NT2/D1 (cell line): ENCODE measurements at regions not wholly inside any gene's neighbourhood (a gene's known extent, or its start where the extent isn't known, plus 50 kb on each side); places are given as distances from the start of the nearest gene placed in this dataset.

Source experiments
- DNase-seq: peaks from one replicate; pipeline ENCODE4 v3.0.0-alpha.2; 2011; ENCODE audit warnings: low read depth, low spot score
- H3K27me3 ChIP-seq: 2 replicates; pipeline ENCODE4 v1.6.0; 2011; ENCODE audit warnings: mild to moderate bottlenecking; ENCODE audit not compliant: insufficient read length, insufficient read depth
- H3K36me3 ChIP-seq: 2 replicates; pipeline ENCODE4 v1.6.1; 2011; ENCODE audit warnings: mild to moderate bottlenecking, low read length, mixed read lengths; ENCODE audit not compliant: insufficient read depth, insufficient read length
- H3K4me1 ChIP-seq: 2 replicates; pipeline ENCODE4 v1.5.1; 2011; ENCODE audit not compliant: insufficient read depth, insufficient read length
- H3K4me3 ChIP-seq: 2 replicates; pipeline ENCODE4 v1.5.1; 2011; ENCODE audit warnings: low read depth; ENCODE audit not compliant: insufficient read length
- H3K9ac ChIP-seq: 2 replicates; pipeline ENCODE4 v1.6.0; 2011; ENCODE audit warnings: low read depth; ENCODE audit not compliant: insufficient read length
- H3K9me3 ChIP-seq: 2 replicates; pipeline ENCODE4 v1.5.1; 2011; ENCODE audit warnings: mild to moderate bottlenecking, low read length; ENCODE audit not compliant: insufficient read depth
- SUZ12 ChIP-seq: IDR thresholded peaks from 2 replicates; pipeline ENCODE4 v1.6.1; 2011; ENCODE audit not compliant: insufficient read length, insufficient read depth; ENCODE audit errors: extremely low read depth
- YY1 ChIP-seq: IDR thresholded peaks from 2 replicates; pipeline ENCODE4 v1.6.1; 2011; ENCODE audit not compliant: insufficient read length, insufficient read depth
- ZNF274 ChIP-seq: IDR thresholded peaks from 2 replicates; pipeline ENCODE4 v1.6.1; 2011; ENCODE audit warnings: mild to moderate bottlenecking, low read depth, low read length

DNA sequence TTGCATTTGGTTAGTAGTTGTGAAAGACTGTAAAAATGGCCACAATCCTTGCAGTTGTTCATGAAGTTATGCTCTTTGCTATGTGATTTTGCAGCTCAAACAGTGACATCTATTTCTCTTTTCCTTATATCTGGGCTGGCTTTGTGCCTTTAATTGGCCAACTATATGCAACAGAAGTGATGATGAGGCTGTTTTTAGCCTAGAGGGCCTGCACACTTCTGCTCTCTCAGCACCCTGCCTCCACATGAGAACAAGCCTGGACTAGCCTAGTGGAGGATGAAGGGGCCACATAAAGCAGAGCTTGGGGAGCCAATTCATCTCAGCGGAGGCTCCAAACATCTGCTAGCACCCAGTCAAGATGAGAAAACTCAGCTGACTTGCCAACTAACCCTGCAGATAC, 339.8 kb downstream of the OMA1 start:
- Histone ChIP-seq H3K4me3 (no peak overlapping the region), H3K36me3 (no peaks in the 10 kb centered on the region), H3K4me1 (no peaks in the 10 kb centered on the region), H3K9me3 (no peaks in the 10 kb centered on the region), H3K27me3 (no peaks in the 10 kb centered on the region), H3K9ac (no peak overlapping the region)
- no peak for DNase-seq
- TF ChIP-seq SUZ12: no peak

DNA sequence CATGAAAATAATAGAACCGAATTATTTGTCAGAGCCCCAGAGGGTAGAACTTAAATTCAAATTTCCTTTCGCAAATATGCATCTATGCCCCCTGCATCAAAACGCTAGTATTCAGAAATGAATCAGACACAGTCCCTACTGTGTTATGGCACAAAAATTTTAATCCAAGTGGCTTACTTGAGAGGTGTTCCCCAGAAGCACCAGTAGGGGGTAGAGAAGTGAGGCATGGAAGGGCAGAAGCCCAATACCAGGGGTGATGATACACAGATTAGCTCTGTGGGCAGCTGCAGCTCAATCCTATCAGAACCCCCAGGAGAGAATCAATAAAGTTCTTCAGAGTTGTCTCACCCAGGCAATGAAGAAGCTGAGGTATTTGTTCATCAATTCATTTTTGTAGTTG, 342.2 kb downstream of the OMA1 start:
- H3K4me3 ChIP-seq: no peak overlapping the region
- DNase-seq: peak; percentile 11

DNA sequence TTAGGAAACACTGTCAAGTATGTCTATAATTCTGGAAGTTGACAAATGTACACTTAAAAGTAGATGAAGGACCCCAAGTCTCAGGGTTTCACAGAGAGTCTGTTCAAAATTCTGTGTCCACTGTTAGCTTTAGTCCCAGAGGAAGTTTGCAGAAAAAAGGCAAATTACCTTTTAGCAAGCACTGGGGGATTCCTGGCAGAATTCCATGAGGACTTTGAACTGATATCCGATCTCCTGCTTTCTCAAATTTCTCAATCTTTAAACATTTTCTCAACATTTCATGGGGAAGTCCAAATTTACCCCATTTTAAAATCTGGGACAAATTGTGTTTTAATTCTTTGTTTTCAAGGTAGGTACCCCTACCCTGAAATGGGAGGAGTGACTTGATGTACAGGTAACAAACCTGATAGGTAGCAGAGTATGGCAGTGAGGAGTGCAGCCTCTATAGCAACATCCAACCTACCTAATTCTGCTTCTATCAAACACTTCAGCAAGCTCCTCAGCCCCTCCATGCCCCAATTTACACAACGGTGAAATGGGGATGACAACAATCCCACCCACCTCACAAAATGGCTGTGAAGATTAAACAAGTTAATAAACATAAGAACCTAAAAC, 344.9 kb downstream of the OMA1 start:
- no peak for DNase-seq
- H3K36me3 ChIP-seq: no peaks in the 10 kb centered on the region
- no peak overlapping the region for H3K9ac ChIP-seq
- H3K4me3 ChIP-seq: no peak overlapping the region
- no peaks in the 10 kb centered on the region for H3K27me3 ChIP-seq
- no peaks in the 10 kb centered on the region for H3K9me3 ChIP-seq
- TF ChIP-seq ZNF274 (no peak), SUZ12 (no peak), YY1 (no peak)
- no peaks in the 10 kb centered on the region for H3K4me1 ChIP-seq

More for the DNA sequence above, 342.2 kb downstream of the OMA1 start:
- Histone ChIP-seq H3K36me3 (no peaks in the 10 kb centered on the region), H3K4me1 (no peaks in the 10 kb centered on the region), H3K9me3 (no peaks in the 10 kb centered on the region), H3K27me3 (no peaks in the 10 kb centered on the region), H3K9ac (no peak overlapping the region)
- no peak for TF ChIP-seq SUZ12

- H3K27me3 ChIP-seq: no peaks in the 10 kb centered on the region
- TF ChIP-seq SUZ12 (no peak), ZNF274 (no peak), YY1 (no peak)
- DNase-seq: no peak
- no peak overlapping the region for H3K4me3 ChIP-seq
- H3K4me1 ChIP-seq: no peaks in the 10 kb centered on the region
- H3K9ac ChIP-seq: no peak overlapping the region
- H3K9me3 ChIP-seq: no peaks in the 10 kb centered on the region
- no peaks in the 10 kb centered on the region for H3K36me3 ChIP-seq
Measured at GRCh38 chr1:58200437-58200836, 346.1 kb downstream of the OMA1 start.

DNA sequence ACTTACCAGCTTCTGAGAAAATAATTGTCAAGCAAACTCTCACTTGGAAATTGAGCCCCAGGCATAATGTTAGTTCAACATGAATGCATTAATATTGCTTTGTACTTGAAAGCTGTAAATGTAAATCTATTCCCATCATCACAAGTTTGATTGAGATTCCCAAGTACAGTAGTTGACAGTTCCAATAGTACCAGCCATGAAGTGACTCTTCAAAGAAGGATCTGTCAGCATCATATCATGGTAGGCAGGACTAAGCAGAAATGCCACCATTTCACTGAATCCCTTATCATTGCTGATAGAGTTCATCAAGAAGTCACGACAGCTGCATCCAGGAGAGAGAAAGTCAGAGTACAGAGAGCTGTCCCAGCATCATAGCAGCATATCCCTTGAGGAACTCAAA, 348.7 kb downstream of the OMA1 start:
- Histone ChIP-seq H3K36me3 (no peaks in the 10 kb centered on the region), H3K27me3 (no peaks in the 10 kb centered on the region), H3K9me3 (no peaks in the 10 kb centered on the region), H3K4me1 (no peaks in the 10 kb centered on the region), H3K9ac (no peak overlapping the region), H3K4me3 (no peak overlapping the region)
- TF ChIP-seq SUZ12 (no peak), ZNF274 (no peak), YY1 (no peak)
- DNase-seq: no peak

GRCh38 chr1:58190267-58190988, 356.1 kb downstream of the OMA1 start:
- H3K4me3 ChIP-seq: no peak overlapping the region

GRCh38 chr1:58189453-58189852, 357.1 kb downstream of the OMA1 start:
- no peak overlapping the region for H3K9ac ChIP-seq
- H3K4me1 ChIP-seq: no peaks in the 10 kb centered on the region
- TF ChIP-seq SUZ12: no peak
- no peak for TF ChIP-seq ZNF274
- TF ChIP-seq YY1: no peak
- H3K4me3 ChIP-seq: no peak overlapping the region
- no peaks in the 10 kb centered on the region for H3K27me3 ChIP-seq
- H3K36me3 ChIP-seq: no peaks in the 10 kb centered on the region
- DNase-seq: no peak
- H3K9me3 ChIP-seq: no peaks in the 10 kb centered on the region

More at GRCh38 chr1:58190267-58190988, 356.1 kb downstream of the OMA1 start:
- H3K27me3 ChIP-seq: no peaks in the 10 kb centered on the region
- no peak overlapping the region for H3K9ac ChIP-seq
- TF ChIP-seq SUZ12 (no peak), ZNF274 (no peak), YY1 (no peak)
- no peaks in the 10 kb centered on the region for H3K36me3 ChIP-seq
- no peak for DNase-seq
- H3K4me1 ChIP-seq: no peaks in the 10 kb centered on the region
- H3K9me3 ChIP-seq: no peaks in the 10 kb centered on the region
